ENCODE measurements at regions not wholly inside any gene's neighbourhood (a gene's known extent, or its start where the extent isn't known, plus 50 kb on each side); places are given as distances from the start of the nearest gene placed in this dataset.

- TF ChIP-seq EGR1 (IDR thresholded peaks at IDR 0.05) (no peak), TEAD4 (IDR thresholded peaks at IDR 0.05) (no peak), NFIC (IDR thresholded peaks at IDR 0.05) (no peak), FOXM1 (IDR thresholded peaks at IDR 0.05; ENCODE audit: borderline replicate concordance, low read depth) (no peak), CREB1 (IDR thresholded peaks at IDR 0.05; ENCODE audit: low read depth) (no peak), ZBTB7A (IDR thresholded peaks at IDR 0.05; ENCODE audit: low read depth) (no peak), TCF12 (IDR thresholded peaks at IDR 0.05; ENCODE audit: low read depth) (no peak), MAX (IDR thresholded peaks at IDR 0.05) (no peak), YY1 (IDR thresholded peaks at IDR 0.05; ENCODE audit: low read depth) (no peak), TAF1 (IDR thresholded peaks at IDR 0.05; ENCODE audit: low read depth) (no peak), RAD21 (IDR thresholded peaks at IDR 0.05; ENCODE audit: low read depth) (no peak)
- TF ChIP-seq, protein P1, sequence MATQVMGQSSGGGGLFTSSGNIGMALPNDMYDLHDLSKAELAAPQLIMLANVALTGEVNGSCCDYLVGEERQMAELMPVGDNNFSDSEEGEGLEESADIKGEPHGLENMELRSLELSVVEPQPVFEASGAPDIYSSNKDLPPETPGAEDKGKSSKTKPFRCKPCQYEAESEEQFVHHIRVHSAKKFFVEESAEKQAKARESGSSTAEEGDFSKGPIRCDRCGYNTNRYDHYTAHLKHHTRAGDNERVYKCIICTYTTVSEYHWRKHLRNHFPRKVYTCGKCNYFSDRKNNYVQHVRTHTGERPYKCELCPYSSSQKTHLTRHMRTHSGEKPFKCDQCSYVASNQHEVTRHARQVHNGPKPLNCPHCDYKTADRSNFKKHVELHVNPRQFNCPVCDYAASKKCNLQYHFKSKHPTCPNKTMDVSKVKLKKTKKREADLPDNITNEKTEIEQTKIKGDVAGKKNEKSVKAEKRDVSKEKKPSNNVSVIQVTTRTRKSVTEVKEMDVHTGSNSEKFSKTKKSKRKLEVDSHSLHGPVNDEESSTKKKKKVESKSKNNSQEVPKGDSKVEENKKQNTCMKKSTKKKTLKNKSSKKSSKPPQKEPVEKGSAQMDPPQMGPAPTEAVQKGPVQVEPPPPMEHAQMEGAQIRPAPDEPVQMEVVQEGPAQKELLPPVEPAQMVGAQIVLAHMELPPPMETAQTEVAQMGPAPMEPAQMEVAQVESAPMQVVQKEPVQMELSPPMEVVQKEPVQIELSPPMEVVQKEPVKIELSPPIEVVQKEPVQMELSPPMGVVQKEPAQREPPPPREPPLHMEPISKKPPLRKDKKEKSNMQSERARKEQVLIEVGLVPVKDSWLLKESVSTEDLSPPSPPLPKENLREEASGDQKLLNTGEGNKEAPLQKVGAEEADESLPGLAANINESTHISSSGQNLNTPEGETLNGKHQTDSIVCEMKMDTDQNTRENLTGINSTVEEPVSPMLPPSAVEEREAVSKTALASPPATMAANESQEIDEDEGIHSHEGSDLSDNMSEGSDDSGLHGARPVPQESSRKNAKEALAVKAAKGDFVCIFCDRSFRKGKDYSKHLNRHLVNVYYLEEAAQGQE (IDR thresholded peaks at IDR 0.05; ENCODE audit: low read depth) = no peak
- TF ChIP-seq, protein P2, sequence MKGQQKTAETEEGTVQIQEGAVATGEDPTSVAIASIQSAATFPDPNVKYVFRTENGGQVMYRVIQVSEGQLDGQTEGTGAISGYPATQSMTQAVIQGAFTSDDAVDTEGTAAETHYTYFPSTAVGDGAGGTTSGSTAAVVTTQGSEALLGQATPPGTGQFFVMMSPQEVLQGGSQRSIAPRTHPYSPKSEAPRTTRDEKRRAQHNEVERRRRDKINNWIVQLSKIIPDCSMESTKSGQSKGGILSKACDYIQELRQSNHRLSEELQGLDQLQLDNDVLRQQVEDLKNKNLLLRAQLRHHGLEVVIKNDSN (IDR thresholded peaks at IDR 0.05) = no peak
Observed at GRCh38 chr18:55072698-55073097, 113.4 kb upstream of the CCDC68 start.

- no peak for TF ChIP-seq ZBTB7A (IDR thresholded peaks at IDR 0.05; ENCODE audit: low read depth)
- no peak for TF ChIP-seq TAF1 (IDR thresholded peaks at IDR 0.05; ENCODE audit: low read depth)
- TF ChIP-seq, protein P2 (IDR thresholded peaks at IDR 0.05) = no peak
- TF ChIP-seq, protein P1 (IDR thresholded peaks at IDR 0.05; ENCODE audit: low read depth) = no peak
- no peak for TF ChIP-seq YY1 (IDR thresholded peaks at IDR 0.05; ENCODE audit: low read depth)
- no peak for TF ChIP-seq NFIC (IDR thresholded peaks at IDR 0.05)
- no peak for TF ChIP-seq CREB1 (IDR thresholded peaks at IDR 0.05; ENCODE audit: low read depth)
- TF ChIP-seq TEAD4 (IDR thresholded peaks at IDR 0.05) = no peak
- TF ChIP-seq EP300 (IDR thresholded peaks at IDR 0.05; ENCODE audit: borderline replicate concordance) = no peak
- TF ChIP-seq CEBPB (IDR thresholded peaks at IDR 0.05) = no peak
- no peak for TF ChIP-seq RAD21 (IDR thresholded peaks at IDR 0.05; ENCODE audit: low read depth)
- no peak for TF ChIP-seq EGR1 (IDR thresholded peaks at IDR 0.05)
- TF ChIP-seq TCF12 (IDR thresholded peaks at IDR 0.05; ENCODE audit: low read depth) = no peak
- TF ChIP-seq MAX (IDR thresholded peaks at IDR 0.05) = no peak
- TF ChIP-seq FOXM1 (IDR thresholded peaks at IDR 0.05; ENCODE audit: borderline replicate concordance, low read depth) = no peak
Observed at GRCh38 chr18:55072181-55072580, 112.9 kb upstream of the CCDC68 start.

- TF ChIP-seq FOXM1 (IDR thresholded peaks at IDR 0.05; ENCODE audit: borderline replicate concordance, low read depth) (no peak), ZBTB7A (IDR thresholded peaks at IDR 0.05; ENCODE audit: low read depth) (no peak), CREB1 (IDR thresholded peaks at IDR 0.05; ENCODE audit: low read depth) (no peak), EGR1 (IDR thresholded peaks at IDR 0.05) (no peak), TEAD4 (IDR thresholded peaks at IDR 0.05) (no peak), YY1 (IDR thresholded peaks at IDR 0.05; ENCODE audit: low read depth) (no peak), MAX (IDR thresholded peaks at IDR 0.05) (no peak), EP300 (IDR thresholded peaks at IDR 0.05; ENCODE audit: borderline replicate concordance) (no peak), RAD21 (IDR thresholded peaks at IDR 0.05; ENCODE audit: low read depth) (no peak), TCF12 (IDR thresholded peaks at IDR 0.05; ENCODE audit: low read depth) (no peak), TAF1 (IDR thresholded peaks at IDR 0.05; ENCODE audit: low read depth) (no peak), NFIC (IDR thresholded peaks at IDR 0.05) (no peak), CEBPB (IDR thresholded peaks at IDR 0.05) (no peak)
- TF ChIP-seq, protein P2 (IDR thresholded peaks at IDR 0.05) = no peak
- TF ChIP-seq, protein P1 (IDR thresholded peaks at IDR 0.05; ENCODE audit: low read depth) = no peak
Observed at GRCh38 chr18:55069497-55069896, 110.2 kb upstream of the CCDC68 start.
